ENCODE measurements at regions not wholly inside any gene's neighbourhood (a gene's known extent, or its start where the extent isn't known, plus 50 kb on each side); places are given as distances from the start of the nearest gene placed in this dataset.

- DNase-seq (ENCODE audit: low read depth) = peak; percentile 56
These were observed 226.0 kb upstream of the NFE2L3 start for GRCh38 chr7:25926009-25926408.

DNA sequence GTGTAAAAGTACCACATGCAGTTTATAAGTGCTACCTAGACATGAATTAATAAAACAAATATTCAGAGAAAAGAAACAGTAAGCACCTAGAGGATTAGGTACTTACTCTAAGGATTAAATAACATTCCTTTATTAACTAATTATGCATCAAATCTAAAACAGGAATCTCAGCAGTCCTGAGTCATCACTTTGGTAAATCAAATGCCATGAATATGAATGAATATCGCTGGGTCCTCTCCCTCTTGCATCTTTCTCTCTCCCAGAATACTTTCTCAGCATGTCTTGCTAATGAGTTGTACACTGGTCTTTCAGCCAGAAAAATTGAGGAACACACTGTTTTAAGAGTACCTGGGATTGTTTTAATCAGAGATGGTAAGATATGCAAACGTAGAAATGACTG lies 225.5 kb upstream of the NFE2L3 start:
- DNase-seq (ENCODE audit: low read depth) = no peak

- DNase-seq (ENCODE audit: low read depth) = no peak
These were observed 224.9 kb upstream of the NFE2L3 start for GRCh38 chr7:25926891-25927625.

DNA sequence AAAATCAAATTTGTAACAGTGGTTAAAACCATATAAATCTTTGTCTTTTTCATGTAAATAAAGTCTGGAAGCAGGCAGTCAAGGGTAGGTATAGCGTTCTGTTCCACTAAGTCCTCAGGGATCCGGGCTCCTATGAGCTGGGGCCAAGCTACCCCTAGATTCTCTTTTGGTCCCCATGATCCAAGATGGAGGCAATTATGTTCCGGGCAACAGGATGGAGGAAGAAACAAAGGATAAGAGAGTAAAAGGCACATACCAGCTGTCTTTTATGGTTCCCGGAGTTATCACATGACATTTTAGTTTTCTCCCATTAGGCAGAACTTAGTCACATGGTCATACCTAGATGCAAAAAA lies 224.4 kb upstream of the NFE2L3 start:
- DNase-seq (ENCODE audit: low read depth) = no peak

- DNase-seq (ENCODE audit: low read depth) = no peak
These were observed 223.3 kb upstream of the NFE2L3 start for GRCh38 chr7:25928549-25929330.

DNA sequence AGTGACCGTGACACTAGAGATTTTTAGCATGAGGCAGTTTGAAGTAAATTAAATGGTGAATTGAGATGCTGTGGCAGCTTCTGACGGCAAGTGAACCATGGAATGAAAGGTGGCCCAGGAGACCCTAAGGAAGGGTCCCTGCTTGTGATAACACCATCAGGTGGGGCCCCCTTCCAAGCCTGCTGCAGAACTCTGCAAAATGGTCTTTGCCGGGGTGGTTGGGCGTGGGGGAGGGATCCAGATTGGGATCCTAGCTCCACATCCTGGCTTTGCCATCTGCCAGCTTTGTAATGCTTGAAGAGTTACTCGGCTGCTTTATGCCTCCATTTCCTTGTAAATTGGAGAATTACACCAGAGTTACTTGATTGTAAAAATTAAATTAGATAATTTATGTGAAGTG lies 222.6 kb upstream of the NFE2L3 start:
- DNase-seq (ENCODE audit: low read depth) = no peak

GRCh38 chr7:25930492-25931048 lies 221.4 kb upstream of the NFE2L3 start:
- DNase-seq (ENCODE audit: low read depth) = no peak

- DNase-seq (ENCODE audit: low read depth) = no peak
These were observed 220.8 kb upstream of the NFE2L3 start for GRCh38 chr7:25931156-25931555.

DNA sequence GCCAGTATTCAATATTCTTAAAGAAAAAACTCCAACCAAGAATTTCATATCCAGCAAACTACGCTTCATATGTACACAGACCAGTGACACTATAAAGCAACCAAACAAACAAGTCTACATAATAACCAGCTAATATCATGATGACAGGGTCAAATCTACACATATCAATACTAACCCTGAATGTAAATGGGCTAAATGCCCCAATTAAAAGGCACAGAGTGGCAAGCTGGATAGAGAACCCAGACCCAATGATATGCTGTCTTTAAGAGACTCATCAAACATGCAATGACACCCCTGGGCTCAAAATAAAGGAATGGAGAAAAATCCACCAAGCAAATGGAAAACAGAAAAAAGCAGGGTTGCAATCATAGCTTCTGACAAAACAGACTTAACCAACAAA lies 218.1 kb upstream of the NFE2L3 start:
- DNase-seq (ENCODE audit: low read depth) = no peak

GRCh38 chr7:25940086-25940906 lies 211.7 kb upstream of the NFE2L3 start:
- DNase-seq (ENCODE audit: low read depth) = no peak

DNA sequence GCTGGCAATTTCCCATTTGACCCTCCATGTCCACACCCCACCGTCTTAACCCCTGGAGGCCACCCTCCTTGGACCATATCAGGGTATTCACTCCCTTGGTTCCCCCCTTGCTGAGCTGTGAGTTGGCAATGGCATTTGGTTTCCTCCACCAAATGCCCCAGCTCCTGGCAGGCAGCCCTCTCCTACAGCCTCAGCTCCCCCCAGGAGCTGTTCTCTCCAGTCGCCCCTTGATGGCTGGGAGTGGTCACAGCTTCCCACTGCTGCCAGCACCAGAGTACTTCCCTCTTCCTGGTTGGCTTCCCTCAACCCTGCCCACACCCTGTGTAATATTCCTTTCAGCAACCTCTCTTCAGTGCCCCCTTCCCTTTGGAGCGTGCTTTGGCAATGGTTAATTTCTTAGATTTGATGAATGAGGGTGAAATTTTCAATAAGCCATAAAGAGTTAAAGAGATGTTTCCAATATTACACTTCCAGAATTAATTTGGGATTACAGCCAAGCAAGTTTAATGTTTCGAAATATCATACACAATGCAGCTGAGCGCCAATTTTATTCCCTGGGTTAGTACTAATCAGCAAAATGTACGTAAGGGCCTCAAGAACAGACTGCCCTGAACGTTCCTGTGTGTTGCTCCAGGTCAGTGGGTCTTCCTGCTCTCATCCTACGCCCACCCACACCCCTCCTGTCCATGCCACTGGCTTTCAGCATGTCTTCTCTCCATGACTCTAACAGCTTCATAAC lies 207.1 kb upstream of the NFE2L3 start:
- DNase-seq (ENCODE audit: low read depth) = no peak

- DNase-seq (ENCODE audit: low read depth) = no peak
These were observed 206.4 kb upstream of the NFE2L3 start for GRCh38 chr7:25945608-25946007.

DNA sequence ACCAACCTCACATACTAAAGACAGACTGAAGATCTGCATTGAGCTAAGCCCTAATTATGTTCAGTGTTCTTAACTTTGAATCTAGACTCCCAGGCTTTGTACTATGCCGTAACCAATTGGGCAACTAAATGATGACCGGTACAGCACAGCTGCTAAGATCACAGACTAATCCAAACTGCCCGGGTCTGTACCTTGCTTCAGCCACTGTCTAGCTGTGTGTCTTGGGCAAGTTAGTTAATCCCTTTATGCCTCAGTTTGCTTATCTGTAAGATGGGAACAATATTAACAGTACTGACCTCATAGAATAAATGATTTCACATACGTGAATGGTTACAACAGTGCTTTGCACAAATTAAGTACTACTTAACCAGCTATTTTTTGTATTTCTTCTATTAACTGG lies 205.8 kb upstream of the NFE2L3 start:
- no peak for DNase-seq (ENCODE audit: low read depth)

GRCh38 chr7:25947669-25948516 lies 204.1 kb upstream of the NFE2L3 start:
- no peak for DNase-seq (ENCODE audit: low read depth)

DNA sequence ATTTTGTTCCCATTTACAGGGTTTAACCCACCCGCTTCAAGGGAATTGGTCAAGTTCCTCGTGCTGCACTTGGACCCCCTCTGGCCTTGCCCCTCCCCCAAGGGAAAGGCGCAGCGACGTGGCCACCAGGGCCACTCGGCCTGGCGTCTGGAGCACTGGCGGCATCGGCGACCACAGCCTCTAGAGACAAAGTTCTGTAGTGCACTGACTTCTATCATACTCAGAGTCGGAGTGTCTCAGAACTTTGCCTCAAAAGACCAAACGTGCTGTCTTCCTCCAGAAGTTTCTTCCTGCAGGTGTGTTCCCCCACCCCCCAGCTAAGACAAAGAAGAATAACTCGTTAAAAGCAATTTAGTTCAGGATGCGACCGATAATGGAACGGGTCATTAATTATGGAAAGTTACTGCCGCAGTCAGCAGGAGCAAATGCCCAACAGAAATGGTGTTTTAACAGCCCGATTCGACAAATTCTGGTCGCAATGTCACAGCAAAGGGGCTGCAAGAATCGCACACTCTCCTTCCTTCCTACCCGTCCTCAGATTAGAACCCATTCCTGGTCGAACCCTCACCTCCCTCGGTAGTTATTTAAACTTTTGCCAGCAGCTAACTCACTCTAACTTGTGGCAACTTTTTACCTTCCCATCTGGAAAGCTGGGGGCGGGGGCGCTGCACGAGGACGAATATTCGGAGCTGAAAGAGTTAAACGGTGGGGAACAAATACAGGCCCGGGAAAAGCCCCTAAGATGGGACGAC lies 202.1 kb upstream of the NFE2L3 start:
- no peak for DNase-seq (ENCODE audit: low read depth)

DNA sequence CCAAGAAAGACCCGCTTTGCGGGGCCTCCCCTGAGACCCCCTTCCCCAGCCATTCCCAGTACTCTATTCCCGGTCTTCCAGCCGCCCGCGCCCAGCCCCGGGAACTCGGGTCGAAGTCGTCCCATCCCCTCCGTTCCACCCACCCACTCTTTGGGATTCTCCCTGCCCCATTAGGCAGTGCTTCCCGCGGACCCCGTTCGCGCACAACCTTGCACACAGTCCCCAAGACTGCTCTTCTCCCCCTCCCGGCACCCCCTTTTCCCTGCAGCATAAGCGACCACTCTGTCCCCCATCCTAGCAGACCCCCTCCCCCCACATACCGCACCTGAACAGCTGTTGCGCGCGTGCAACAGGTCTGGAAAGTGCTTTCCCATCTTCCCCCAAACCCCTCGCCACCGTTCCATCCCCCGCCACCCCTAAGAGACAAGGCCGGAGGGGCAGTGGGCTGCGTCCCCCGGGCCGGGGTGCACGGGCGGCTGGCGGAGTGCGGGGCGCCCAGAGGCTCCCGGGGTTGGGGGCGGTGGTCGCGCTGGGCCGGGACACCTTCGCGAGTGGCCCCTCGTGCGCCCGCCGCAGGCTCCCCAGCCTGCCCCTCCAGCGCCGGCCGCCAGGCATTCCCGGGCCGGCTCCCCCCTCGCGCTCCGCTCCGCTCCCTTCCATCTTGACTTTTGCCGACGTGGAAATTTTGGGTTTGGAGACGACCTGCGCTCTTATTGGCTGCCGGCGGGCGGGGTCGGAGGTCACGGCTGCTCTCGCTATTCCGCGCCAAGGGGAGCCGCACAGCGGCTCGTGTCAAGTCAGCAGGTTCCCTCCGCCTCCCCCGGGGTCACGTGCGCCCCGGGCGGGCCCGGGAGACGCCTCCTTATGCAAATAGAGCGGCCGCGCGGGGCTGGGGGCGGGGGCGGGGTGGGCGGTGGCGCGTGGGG lies 201.2 kb upstream of the NFE2L3 start:
- peak; percentile 64 for DNase-seq (ENCODE audit: low read depth)

DNA sequence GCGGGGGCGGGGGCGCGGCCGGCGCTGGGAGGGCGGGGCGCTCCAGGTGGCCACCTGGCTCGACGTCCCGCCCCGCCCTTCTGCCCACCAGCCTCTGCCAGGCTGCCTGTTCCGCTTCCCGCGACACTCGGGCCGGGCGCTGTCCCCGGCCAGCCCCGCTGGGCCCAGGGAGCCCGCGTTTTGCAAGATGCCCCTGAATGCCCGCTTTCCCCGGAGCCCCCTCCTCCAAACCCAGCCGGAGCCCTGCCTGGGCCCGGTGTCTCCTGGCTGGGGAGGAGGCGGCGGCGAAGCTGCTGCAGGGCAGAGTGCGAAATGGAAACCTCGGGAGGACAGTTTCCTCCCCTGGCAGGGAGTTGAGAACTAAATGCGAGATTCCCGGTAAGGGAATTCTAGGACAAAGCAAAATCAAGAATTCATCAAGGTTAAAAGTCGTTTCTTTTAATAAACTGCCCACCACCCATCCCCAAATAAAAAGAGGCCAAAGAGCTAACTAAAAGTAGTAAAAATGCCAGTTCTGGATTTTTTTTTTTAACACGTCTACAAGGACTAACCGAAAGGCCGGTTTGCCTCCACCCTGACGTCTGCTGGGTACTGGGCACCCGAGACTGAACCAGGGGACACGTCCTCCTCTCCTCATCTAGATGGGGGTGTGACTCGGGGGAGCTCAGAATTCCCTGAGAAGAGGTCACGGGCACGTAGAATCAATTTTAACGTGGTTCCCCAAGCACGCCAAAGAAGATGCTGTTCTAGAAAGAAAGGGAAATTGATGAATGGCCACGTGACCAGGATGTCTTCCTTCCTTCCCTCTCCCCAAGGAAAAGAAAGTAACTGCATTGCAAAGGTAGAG lies 200.4 kb upstream of the NFE2L3 start:
- DNase-seq (ENCODE audit: low read depth) = no peak
